Inferior parietal cortex (tissue), 1 donor: ENCODE measurements at regions not wholly inside any gene's neighbourhood (a gene's known extent, or its start where the extent isn't known, plus 50 kb on each side); places are given as distances from the start of the nearest gene placed in this dataset.
"Not testable (repeated sequence)": the region's sequence is repeated elsewhere in the genome, so short reads cannot be mapped to it uniquely, and the experiment has no call there.

Source experiments
- DNase-seq: peaks from one replicate; pipeline ENCODE4 v3.0.0-alpha.2; 2016; ENCODE audit errors: extremely low spot score

DNA sequence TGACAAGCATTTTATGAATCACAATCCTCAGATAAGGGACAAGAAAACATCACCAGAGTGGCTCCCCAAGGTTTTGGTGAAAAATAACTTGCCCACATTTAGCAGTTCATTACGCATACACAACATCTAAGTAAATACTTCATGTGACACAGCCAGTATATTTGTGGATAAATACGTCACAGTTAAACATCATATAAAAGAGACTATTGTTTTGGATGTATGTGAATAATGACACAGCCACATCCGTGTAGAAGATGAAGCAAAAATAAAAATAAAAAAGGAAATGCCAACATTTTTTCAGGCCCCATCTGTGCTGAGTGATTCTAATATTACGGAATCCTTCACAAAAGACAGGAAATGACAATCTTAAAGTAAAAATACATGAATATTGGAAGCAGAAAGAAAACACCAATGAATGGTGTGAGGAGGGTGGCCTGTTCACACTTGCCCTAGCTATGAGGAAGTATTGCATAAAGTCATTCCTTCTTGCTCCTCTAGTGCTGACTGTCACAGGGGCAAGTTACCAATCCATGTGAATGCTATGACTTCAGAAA lies 457.1 kb downstream of the KLF12 start:
- no peak for DNase-seq

DNA sequence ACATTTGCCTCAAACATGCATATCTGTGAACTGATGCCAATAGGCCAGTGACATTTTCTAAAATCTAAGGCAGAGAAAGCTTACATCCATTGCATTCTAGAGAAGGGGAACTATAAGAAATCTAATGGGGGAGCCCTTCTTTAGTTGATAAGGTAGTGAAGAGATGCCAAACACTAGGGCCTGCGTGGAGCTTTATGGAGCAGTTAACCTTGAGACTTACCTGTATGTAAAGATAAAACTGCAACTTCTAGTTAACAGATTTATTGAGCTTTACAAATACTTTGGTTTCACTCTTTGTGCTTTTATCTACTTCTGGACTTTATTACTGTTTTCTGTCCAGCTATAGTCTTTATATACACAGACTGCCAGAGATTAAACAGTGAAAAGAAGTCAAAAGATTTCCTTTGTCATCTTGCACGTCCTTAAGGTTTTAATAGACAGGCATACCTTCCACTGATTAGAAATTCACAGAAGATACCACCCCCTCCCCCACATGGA lies 457.6 kb downstream of the KLF12 start:
- DNase-seq = no peak

DNA sequence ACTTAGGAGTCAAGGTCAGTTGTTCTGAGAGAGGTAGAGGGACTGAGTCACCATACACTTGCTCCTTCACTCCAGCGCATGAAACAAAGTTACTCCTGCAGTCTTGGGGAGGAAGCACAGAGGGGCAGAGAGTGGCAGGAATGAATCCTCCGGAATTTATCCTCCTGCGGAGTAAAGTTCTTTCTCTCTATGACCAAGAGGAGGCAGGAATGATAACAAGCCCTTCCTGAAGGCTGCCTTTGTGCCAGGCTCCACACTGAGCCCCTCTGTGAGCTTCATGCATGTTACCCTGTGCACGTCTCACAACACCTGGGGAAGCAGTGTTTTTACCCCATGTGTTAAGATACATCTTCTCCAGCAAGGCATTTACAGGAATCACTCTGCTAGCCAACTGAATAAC lies 458.4 kb downstream of the KLF12 start:
- DNase-seq = no peak

GRCh38 chr13:73674570-73674969 lies 459.6 kb downstream of the KLF12 start:
- no peak for DNase-seq

- DNase-seq = no peak
Measured at GRCh38 chr13:73673931-73674330, 460.3 kb downstream of the KLF12 start.

- no peak for DNase-seq
Measured at GRCh38 chr13:73672492-73672891, 461.7 kb downstream of the KLF12 start.

- DNase-seq = no peak
Measured at GRCh38 chr13:73671732-73672131, 462.5 kb downstream of the KLF12 start.

DNA sequence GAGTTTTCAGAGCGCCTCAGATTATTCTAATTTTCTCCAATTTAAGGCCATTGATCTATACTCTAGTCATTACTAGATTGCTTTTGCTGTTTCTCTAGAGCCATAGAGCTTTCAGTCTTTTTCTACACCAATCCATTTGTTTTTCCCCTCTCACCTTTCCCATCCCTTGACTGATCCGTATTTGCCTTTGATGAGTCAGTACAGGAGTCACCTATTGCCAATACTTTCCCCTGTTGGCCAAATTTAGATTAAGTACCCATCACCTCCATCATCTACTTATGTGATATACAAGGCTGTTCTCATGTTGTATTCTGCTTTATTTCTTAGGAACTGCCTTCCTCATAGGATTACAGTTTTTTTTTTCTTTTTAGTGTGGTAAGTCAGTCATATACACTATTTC lies 463.2 kb downstream of the KLF12 start:
- DNase-seq = no peak

GRCh38 chr13:73667756-73668155 lies 466.4 kb downstream of the KLF12 start:
- DNase-seq = no peak

DNA sequence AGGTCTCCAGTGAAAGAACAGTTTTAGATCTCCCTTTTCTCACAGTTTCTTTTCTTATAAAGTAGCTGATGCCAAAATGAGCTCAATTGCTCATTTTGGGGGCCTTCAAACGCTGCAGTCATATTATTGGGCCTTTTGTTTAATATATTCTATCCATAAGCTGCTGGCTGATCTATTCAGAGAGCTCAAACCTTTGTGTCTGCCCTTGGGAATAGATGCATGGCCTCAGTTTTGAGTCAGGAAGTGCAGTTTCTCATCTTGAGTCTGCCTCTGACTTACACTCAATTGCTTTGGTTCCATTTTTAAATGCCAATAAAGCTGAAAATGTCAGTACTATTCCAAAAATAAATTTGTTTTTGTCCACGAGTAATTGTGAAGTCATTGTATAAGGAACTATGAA lies 468.9 kb downstream of the KLF12 start:
- no peak for DNase-seq

GRCh38 chr13:73664851-73665250 lies 469.4 kb downstream of the KLF12 start:
- no peak for DNase-seq

DNA sequence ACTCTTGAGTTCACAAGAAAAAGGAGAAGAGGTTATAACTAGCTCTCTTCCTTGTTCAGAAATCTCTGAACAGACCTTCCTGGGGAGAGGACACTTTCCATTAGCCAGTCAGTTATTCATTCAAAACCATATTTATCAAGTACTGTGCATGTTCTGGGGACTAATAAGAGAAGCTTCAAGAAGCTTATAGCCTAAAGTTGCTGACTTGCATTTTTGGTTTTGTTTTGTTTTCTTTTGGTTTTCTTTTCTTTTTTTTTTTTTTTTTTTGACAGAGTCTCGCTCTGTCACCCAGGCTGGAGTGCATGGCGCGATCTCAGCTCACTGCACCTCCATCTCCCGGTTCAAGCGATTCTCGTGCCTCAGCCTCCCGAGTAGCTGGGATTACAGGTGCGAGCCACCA lies 471.4 kb downstream of the KLF12 start:
- DNase-seq = no peak

- no peak for DNase-seq
Measured at GRCh38 chr13:73661687-73662425, 472.3 kb downstream of the KLF12 start.

DNA sequence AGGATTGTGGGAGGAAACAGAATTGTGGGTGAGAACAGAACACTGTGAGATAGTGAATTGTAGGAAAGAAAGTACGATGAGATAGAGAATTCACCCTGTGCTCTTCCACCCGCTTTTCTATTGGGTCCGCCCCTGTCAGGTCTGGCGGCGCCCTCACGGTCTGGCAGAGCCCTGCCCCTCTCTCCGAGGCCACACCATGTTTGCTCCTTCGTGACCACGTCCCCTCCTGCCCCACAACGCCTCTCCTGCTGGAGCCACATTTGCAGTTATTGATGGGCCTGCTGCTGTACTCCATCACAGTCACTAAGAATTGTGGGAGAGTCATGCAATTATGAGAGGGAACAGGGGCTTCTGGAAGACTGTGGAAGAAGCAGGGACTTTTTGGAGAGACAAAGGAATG lies 473.1 kb downstream of the KLF12 start:
- DNase-seq = no peak

DNA sequence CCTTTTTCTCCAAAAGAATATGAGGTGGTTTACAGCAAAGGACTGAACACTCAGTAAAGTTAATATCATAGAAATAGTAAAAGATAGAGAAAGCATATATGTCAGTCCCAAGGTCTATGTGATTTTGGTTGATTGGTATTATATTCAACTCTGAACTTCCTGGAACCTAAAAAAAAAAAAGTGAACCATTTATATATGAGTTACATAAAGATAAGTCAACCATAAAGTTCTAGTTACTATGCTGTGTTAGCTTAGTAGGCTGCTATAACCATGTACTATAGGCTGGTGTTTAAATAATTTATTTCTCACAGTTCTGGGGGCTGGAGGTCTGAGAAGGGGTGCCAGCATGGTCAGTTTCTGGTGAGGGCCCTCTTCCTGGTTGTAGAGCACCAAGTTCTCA lies 475.6 kb downstream of the KLF12 start:
- DNase-seq = no peak

DNA sequence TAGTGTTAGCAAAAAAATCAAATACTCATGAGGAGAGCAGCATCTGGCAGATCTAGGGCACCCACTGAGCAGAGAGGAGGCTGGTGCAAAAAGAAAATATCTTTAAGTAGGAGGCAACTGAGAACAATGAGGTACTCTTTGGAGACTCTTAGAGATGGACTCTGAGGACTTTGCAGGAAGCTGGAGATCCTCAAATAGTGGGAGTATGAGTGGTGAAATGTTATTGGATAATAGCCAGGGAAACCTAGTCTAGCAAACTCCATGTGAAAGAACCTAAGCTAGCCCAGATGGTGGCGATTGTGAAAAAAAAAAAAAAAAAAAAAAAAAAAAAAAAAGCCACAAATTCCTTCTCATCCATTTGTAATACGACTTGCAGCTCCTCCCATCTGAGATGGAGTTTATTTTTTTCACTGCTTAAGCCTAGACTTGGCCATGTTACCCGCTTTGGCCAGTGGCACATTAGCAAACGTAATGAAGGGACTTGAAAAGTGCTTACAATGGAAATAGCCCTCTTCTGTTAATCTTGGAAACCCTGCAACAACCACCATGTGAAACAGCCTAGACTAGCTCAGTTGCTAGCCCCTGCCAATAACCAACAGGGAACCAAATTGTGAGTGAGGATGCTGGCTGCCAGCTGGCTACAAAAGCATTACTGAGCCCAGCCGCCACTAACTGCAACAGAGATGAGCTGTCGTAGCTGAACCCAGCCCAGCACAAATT lies 476.2 kb downstream of the KLF12 start:
- DNase-seq = peak; percentile 49

DNA sequence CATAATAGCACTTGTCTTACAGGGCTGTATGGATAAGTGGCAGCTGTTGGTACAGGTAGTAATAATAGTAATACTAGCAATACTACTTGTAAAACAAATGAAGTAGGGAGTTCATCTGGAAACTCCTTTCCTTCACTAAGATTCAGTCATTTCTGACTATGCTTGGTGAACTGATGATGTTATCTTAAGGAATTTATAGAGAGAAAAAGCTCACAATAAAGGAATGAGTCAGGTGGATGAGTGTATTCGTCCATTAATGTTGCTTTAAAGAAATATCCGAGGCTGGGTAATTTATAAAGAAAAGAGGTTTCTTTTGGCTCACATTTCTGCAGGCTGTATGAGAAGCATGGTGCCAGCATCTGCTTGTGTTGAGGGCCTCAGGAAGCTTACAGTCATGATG lies 477.3 kb downstream of the KLF12 start:
- DNase-seq = no peak

- no peak for DNase-seq
Measured at GRCh38 chr13:73653688-73654087, 480.5 kb downstream of the KLF12 start.

DNA sequence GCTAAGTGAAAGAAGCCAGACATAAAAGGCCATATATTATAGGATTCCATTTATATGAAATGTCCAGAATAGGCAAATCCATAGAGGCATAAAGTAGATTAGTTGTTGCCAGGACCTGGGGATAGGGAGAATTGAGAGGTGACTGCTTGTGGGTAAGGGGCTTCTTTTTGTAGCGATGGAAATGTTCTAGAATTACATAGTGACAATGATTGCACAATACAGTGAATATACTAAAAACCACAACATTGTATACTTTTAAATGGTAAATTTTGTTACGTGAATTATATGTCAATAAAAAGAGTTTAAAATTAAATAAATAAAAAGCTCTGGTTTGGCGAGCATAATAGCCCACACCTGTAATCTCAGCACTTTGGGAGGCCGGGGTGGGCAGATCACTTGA lies 486.8 kb downstream of the KLF12 start:
- DNase-seq = no peak

DNA sequence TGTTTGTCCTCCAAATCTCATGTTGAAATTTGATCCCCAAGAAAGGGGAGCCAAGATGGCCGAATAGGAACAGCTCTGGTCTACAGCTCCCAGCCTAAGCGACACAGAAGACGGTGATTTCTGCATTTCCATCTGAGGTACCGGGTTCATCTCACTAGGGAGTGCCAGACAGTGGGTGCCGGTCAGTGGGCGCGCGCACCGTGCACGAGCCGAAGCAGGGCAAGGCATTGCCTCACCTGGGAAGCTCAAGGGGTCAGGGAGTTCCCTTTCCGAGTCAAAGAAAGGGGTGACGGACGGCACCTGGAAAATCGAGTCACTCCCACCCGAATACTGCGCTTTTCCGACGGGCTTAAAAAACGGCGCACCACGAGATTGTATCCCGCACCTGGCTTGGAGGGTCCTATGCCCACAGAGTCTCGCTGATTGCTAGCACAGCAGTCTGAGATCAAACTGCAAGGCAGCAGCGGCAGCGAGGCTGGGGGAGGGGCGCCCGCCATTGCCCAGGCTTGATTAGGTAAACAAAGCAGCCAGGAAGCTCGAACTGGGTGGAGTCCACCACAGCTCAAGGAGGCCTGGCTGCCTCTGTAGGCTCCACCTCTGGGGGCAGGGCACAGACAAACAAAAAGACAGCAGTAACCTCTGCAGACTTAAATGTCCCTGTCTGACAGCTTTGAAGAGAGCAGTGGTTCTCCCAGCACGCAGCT lies 493.6 kb downstream of the KLF12 start:
- not testable (repeated sequence) for DNase-seq

DNA sequence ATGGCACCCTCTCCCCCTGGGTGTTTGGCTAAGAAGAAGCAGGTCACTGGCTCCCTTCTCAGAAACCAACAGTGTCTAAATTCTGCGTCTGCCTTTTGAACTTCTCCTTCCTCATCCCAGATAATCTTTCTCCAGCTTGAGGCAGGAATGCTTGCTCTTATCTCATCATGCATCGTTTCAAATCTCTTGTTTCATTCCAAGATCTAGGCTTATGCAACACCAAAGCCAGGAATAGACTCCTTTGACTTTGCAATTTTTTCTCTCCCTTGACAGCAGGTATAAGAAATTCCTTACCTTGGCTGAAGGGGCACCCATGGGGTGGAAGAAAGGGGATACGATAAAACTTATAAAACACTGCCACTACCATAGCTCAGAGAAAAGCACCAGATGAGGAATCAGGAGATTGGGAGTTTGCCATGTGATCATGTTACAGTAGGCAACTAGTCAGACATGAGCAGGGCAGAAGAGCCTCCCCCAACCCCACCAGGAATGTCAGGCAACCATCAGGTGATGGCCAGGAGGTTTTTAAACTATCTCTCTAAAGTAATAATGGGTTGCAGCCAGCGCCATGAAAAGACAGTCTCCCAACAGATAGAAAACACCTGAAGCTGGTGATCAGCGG lies 498.9 kb downstream of the KLF12 start:
- no peak for DNase-seq
